Medulla oblongata (tissue), 1 donor: ENCODE measurements at regions not wholly inside any gene's neighbourhood (a gene's known extent, or its start where the extent isn't known, plus 50 kb on each side); places are given as distances from the start of the nearest gene placed in this dataset.

Experiments used
- DNase-seq: peaks from one replicate; pipeline ENCODE4 v3.0.0-alpha.2; 2015; ENCODE audit errors: extremely low spot score

DNA sequence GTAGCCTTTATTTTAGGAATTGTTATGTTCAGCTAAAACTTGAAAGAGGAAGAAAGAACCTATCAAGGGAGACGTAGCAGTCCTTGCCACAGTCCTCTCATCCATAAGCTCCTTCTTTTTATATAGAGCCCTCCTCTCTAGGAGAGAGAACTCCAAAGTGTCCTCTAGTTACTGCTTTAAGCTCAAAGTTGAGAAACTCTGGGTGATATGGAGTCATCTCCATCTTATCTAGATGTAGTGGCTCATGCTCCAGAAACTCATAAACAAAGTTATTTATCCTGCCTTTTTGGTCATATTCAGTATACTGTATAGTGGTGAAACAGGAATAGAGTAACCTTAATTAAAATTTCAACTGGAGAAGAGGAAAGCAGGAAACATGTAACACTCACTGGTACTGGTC lies 90.4 kb upstream of the ATF7IP start:
- DNase-seq: no peak

- no peak for DNase-seq
Measured at GRCh38 chr12:14275886-14276285, 89.6 kb upstream of the ATF7IP start.

GRCh38 chr12:14278294-14278953 lies 87.1 kb upstream of the ATF7IP start:
- DNase-seq: peak; percentile 55

- DNase-seq: no peak
Measured at GRCh38 chr12:14279845-14280244, 85.6 kb upstream of the ATF7IP start.

DNA sequence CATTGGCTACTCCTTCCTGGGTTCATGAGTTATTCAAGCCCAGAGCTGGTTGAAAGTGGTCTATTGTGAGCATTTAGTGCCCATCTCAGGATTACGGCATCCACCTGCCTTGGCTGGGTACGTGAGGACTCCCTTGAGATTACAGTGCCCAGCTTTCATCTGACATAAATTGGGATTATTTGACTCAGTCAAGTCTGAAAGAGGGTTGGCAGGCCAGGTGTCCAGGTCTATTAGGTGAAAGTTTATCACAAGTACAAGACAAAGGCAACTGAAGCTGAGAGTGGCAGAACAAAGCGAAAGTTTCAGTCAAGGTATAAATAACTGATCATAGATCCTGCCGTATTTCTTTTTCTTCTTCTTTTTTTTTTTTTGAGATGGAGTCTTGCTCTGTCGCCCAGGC lies 84.6 kb upstream of the ATF7IP start:
- no peak for DNase-seq

DNA sequence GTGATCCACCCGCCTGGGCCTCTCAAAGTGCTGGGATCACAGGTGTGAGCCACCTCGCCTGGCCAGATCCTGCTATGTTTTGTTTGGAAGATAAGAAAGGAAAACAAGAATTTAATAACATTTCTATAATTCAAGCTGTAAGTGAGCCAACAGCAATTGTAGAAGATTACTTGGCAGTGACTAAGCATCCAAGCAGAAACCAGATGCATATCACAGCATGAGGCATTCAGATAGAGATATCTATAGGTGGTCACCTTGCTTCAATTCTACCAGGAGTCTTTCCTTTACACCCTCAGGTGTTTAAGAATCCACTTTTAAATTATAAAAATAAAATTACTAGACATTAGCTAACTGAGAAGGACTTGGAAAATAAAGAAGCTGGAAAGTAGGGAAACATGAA lies 83.9 kb upstream of the ATF7IP start:
- no peak for DNase-seq

DNA sequence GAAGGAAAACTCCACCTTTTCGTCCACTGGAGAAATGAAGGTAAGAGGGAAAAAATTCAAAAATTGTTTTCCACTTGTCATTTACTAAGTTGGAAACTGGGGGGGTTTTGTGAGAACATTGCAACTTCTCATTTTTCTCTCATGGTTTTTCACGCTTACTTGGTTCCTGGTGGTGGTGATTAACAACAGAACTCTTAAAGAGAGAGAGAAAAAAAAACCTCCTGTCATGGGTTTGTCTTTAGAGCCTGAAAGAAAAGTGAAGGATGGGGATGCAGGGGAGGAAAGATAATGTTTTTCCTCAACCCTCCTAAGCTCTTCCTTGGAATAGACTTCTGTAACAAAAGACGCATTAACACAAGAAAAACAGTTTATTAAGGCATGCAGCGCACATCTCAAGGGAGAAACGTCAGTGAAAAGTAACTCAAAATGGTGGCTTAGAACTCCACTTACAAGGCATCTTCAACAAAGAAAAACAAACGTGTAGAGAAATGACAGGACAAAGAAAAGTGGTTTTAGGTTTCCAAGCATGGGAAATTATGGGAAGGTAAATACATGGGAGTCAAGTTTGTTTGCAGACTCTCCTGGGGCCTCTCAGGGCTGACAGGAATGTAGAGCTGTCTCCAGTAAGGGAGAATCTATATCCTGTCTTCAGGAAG lies 81.9 kb upstream of the ATF7IP start:
- no peak for DNase-seq

GRCh38 chr12:14284184-14284722 lies 81.2 kb upstream of the ATF7IP start:
- DNase-seq: no peak

- DNase-seq: no peak
Measured at GRCh38 chr12:14289601-14290000, 75.9 kb upstream of the ATF7IP start.

DNA sequence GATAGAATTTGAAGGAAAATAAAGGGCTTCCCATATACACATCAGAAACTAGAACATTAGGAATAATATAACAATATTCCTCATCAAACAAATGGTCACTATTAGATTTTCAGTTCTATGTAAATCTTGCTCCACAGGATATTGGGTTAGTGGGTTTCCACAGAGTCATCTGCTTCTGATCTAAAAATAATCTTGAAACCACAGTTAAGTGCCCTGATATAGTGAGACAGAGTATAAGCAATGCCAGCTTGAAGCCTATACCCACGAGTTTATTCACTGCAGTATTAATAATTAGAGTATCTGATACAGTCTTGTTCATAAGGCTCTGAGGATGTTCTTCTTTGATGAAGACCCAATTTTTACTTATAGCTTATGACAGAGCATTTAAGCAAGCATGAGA lies 74.5 kb upstream of the ATF7IP start:
- no peak for DNase-seq

- no peak for DNase-seq
Measured at GRCh38 chr12:14303661-14304155, 61.8 kb upstream of the ATF7IP start.

- DNase-seq: no peak
Measured at GRCh38 chr12:14307004-14307403, 58.5 kb upstream of the ATF7IP start.

DNA sequence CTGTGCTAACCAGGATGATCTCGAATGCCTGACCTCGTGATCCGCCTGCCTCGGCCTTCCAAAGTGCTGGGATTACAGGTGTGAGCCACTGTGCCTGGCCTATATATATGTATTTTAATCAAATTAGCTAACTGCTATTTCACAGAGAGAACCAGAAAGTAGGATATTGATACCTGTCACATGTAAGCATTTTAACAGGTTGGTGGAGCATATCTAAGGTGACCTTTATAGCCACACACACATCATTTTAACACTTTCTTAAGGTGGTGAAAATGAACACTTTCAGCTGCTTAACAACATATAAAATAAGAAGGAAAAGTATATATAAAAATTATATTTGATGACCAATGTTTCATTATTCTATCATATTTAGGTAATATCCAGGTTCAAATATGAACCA lies 57.0 kb upstream of the ATF7IP start:
- DNase-seq: no peak

GRCh38 chr12:14310866-14311265 lies 54.6 kb upstream of the ATF7IP start:
- DNase-seq: peak; percentile 4

DNA sequence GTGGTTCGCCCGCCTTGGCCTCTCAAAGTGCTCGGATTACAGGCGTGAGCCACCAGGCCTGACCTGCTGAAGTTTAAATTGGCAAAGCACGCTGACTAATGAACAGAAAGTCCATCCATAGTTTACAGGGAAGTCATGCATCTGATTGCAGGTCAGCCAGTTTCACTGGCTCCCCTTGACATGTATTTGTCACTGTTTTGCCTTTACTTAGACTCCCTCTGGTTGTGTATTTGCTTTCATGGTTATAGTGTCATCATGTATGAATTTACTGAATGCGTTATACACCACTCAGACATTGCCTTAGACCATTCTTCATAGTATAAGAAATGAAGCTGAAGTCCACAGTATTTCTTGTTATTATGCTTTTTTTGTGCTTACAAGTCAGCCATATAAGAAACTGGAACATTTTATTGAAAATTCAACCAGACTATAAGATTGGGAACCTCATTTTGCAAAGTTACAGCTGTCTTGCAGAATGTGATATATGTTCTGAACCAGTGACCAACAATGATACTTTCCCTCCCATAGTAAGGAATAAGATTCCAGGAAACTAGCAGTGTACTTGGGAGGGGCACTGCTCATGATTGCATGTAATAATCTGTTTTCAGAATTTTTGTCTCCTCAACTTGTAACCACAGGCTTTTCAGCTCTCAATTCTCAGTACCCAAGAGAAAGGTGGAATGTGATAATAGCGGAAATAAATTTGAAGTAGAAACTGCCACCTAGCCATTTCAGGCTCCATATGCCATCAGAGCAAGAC lies 51.9 kb upstream of the ATF7IP start:
- DNase-seq: no peak

DNA sequence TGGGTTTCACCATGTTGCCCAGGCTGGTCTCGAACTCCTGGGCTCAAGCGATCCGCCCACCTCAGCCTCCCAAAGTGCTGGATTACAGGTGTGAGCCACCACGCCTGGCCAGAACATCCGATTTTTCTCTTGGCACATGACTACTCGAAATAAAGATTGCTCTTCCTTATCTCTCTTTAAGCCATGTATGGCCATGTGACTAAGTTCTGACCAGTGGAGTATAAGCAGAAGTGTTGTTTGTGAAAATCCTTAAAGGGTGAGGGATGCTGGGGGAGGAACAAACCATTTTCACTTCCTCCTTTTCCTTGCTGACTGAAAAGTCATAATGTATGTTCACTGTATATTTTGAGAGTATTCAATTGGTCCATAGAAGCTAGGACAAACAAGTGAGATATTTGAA lies 50.7 kb upstream of the ATF7IP start:
- peak; percentile 50 for DNase-seq

DNA sequence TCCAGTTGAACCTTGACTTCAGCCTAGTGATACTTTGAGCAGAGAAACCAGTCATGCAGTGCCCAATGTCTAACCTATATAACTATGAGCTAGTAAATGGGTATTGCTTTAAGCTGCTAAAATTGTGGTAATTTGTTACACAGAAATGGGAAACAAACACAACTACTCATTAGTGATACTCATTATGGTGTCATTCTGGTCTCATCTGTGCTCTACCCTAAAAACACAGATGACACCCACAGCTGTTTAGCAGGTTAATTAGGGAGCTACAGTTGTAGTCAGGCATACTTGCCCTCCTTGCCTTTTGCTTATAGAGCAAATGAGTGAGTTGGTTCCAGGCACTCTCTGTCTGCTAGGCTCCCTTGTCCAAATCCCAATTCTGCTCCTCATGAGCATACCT lies 50.0 kb upstream of the ATF7IP start:
- no peak for DNase-seq
